ENCODE measurements at regions not wholly inside any gene's neighbourhood (a gene's known extent, or its start where the extent isn't known, plus 50 kb on each side); places are given as distances from the start of the nearest gene placed in this dataset.

GRCh38 chr10:80971461-80971860, 433.8 kb downstream of the SH2D4B start:
- H3K36me3 ChIP-seq (ENCODE audit: control insufficient read depth, insufficient read depth, low read length) = no peaks in the 10 kb centered on the region
- H3K79me2 ChIP-seq (ENCODE audit: control insufficient read depth, insufficient read depth, low read length) = no peaks in the 10 kb centered on the region
- no peak overlapping the region for H3K27ac ChIP-seq (ENCODE audit: insufficient read depth, low read length)
- no peaks in the 10 kb centered on the region for H3K9me3 ChIP-seq (ENCODE audit: control insufficient read depth, insufficient read depth, low read depth, low read length)
- DNase-seq (ENCODE audit: low read depth in 2 of 2) = no peak
- TF ChIP-seq EZH2 (IDR thresholded peaks at IDR 0.05; ENCODE audit: low read length, missing control alignments) (no peak), CTCF (conservative IDR thresholded peaks at IDR 0.05 in 1 of 2, IDR thresholded peaks at IDR 0.05 in 1 of 2; ENCODE audit: low read depth in 1 of 2, low read length in 2 of 2) (no peak)
- H3K9ac ChIP-seq (ENCODE audit: insufficient read depth, low read length) = no peak overlapping the region
- no peaks in the 10 kb centered on the region for H4K20me1 ChIP-seq (ENCODE audit: control insufficient read depth, extremely low read depth, insufficient read depth, low read length)
- no peak overlapping the region for H2AFZ ChIP-seq (ENCODE audit: low read length)
- no peaks in the 10 kb centered on the region for H3K4me1 ChIP-seq (ENCODE audit: control insufficient read depth, extremely low read depth, insufficient read depth, low read length)
- no peak overlapping the region for H3K4me2 ChIP-seq (ENCODE audit: extremely low read depth, insufficient read depth, low read length)
- H3K4me3 ChIP-seq (replicated peaks in 1 of 4; ENCODE audit: control extremely low read depth in 1 of 4, insufficient read depth in 1 of 4, low read depth in 3 of 4, low read length in 4 of 4) = no peak overlapping the region
- H3K27me3 ChIP-seq (ENCODE audit: control insufficient read depth, insufficient read depth, low read length) = no peaks in the 10 kb centered on the region

- Histone ChIP-seq H3K4me1 (ENCODE audit: control insufficient read depth, extremely low read depth, insufficient read depth, low read length) (no peaks in the 10 kb centered on the region), H4K20me1 (ENCODE audit: control insufficient read depth, extremely low read depth, insufficient read depth, low read length) (no peaks in the 10 kb centered on the region), H3K36me3 (ENCODE audit: control insufficient read depth, insufficient read depth, low read length) (no peaks in the 10 kb centered on the region), H3K4me2 (ENCODE audit: extremely low read depth, insufficient read depth, low read length) (no peak overlapping the region), H3K27me3 (ENCODE audit: control insufficient read depth, insufficient read depth, low read length) (no peaks in the 10 kb centered on the region), H3K79me2 (ENCODE audit: control insufficient read depth, insufficient read depth, low read length) (no peaks in the 10 kb centered on the region), H3K27ac (ENCODE audit: insufficient read depth, low read length) (no peak overlapping the region), H3K9me3 (ENCODE audit: control insufficient read depth, insufficient read depth, low read depth, low read length) (no peaks in the 10 kb centered on the region), H3K4me3 (replicated peaks in 1 of 4; ENCODE audit: control extremely low read depth in 1 of 4, insufficient read depth in 1 of 4, low read depth in 3 of 4, low read length in 4 of 4) (no peak overlapping the region), H3K9ac (ENCODE audit: insufficient read depth, low read length) (no peak overlapping the region), H2AFZ (ENCODE audit: low read length) (no peak overlapping the region)
- TF ChIP-seq CTCF (conservative IDR thresholded peaks at IDR 0.05 in 1 of 2, IDR thresholded peaks at IDR 0.05 in 1 of 2; ENCODE audit: low read depth in 1 of 2, low read length in 2 of 2) = no peak
- no peak for TF ChIP-seq EZH2 (IDR thresholded peaks at IDR 0.05; ENCODE audit: low read length, missing control alignments)
- DNase-seq (ENCODE audit: low read depth in 2 of 2) = no peak
Measured at GRCh38 chr10:80976658-80977057, 439.0 kb downstream of the SH2D4B start.

GRCh38 chr10:80985102-80985501, 447.4 kb downstream of the SH2D4B start:
- no peaks in the 10 kb centered on the region for H3K79me2 ChIP-seq (ENCODE audit: control insufficient read depth, insufficient read depth, low read length)
- DNase-seq (ENCODE audit: low read depth in 2 of 2) = no peak
- TF ChIP-seq CTCF (conservative IDR thresholded peaks at IDR 0.05 in 1 of 2, IDR thresholded peaks at IDR 0.05 in 1 of 2; ENCODE audit: low read depth in 1 of 2, low read length in 2 of 2) (no peak), EZH2 (IDR thresholded peaks at IDR 0.05; ENCODE audit: low read length, missing control alignments) (no peak)
- no peaks in the 10 kb centered on the region for H3K9me3 ChIP-seq (ENCODE audit: control insufficient read depth, insufficient read depth, low read depth, low read length)
- no peak overlapping the region for H3K27ac ChIP-seq (ENCODE audit: insufficient read depth, low read length)
- no peaks in the 10 kb centered on the region for H3K4me1 ChIP-seq (ENCODE audit: control insufficient read depth, extremely low read depth, insufficient read depth, low read length)
- H3K4me3 ChIP-seq (replicated peaks in 1 of 4; ENCODE audit: control extremely low read depth in 1 of 4, insufficient read depth in 1 of 4, low read depth in 3 of 4, low read length in 4 of 4) = no peak overlapping the region
- H3K27me3 ChIP-seq (ENCODE audit: control insufficient read depth, insufficient read depth, low read length) = no peaks in the 10 kb centered on the region
- no peak overlapping the region for H3K4me2 ChIP-seq (ENCODE audit: extremely low read depth, insufficient read depth, low read length)
- H2AFZ ChIP-seq (ENCODE audit: low read length) = no peak overlapping the region
- H4K20me1 ChIP-seq (ENCODE audit: control insufficient read depth, extremely low read depth, insufficient read depth, low read length) = no peaks in the 10 kb centered on the region
- no peaks in the 10 kb centered on the region for H3K36me3 ChIP-seq (ENCODE audit: control insufficient read depth, insufficient read depth, low read length)
- no peak overlapping the region for H3K9ac ChIP-seq (ENCODE audit: insufficient read depth, low read length)

All from fibroblast of lung (primary cell).